Transverse colon (tissue), 4 donors: ENCODE measurements at regions not wholly inside any gene's neighbourhood (a gene's known extent, or its start where the extent isn't known, plus 50 kb on each side); places are given as distances from the start of the nearest gene placed in this dataset.

ENCODE experiments used
- DNase-seq: peaks from one replicate; pipeline ENCODE4 v3.0.0-alpha.2; 2019
- H3K27ac ChIP-seq, 4 donors: fragments of 200-600 bp; sonication (generic); 2 replicates each; pipeline ENCODE4 v1.5.1; 2016 to 2018; ENCODE audit warnings: inconsistent platforms in 4 of 4
- H3K27me3 ChIP-seq: fragments of 200-600 bp; sonication (generic); 2 replicates; pipeline ENCODE4 v1.5.1; 2017; ENCODE audit warnings: inconsistent platforms
- H3K36me3 ChIP-seq, 4 donors: fragments of 200-600 bp; sonication (generic); 2 replicates each; pipeline ENCODE4 v1.5.1; 2017 to 2019; ENCODE audit warnings: inconsistent platforms in 4 of 4
- H3K4me1 ChIP-seq, 4 donors: fragments of 200-600 bp; sonication (generic); 2 replicates each; pipeline ENCODE4 v1.5.1; 2017 to 2020; ENCODE audit warnings: inconsistent platforms in 4 of 4
- H3K4me3 ChIP-seq, 4 donors: fragments of 200-600 bp; sonication (generic); 1 replicate in 1 of 4; 2 replicates in 3 of 4; pipeline versions ENCODE4 v1.5.1 to v1.6.1; 2017 to 2019; ENCODE audit warnings: inconsistent platforms in 4 of 4
- H3K9me3 ChIP-seq, 2 donors: fragments of 200-600 bp; sonication (generic); 2 replicates each; pipeline ENCODE4 v1.5.1; 2017 to 2019; ENCODE audit warnings: inconsistent platforms in 2 of 2
- EP300 ChIP-seq: sonication (generic); formaldehyde crosslinking; IDR thresholded peaks from one replicate; pipeline ENCODE4 v1.6.1; 2017; ENCODE audit warnings: antibody characterized with exemption, low read depth
- POLR2A ChIP-seq: fragments of 450-650 bp; IDR thresholded peaks from one replicate; pipeline ENCODE4 v1.6.1; 2016; ENCODE audit warnings: antibody characterized with exemption, mild to moderate bottlenecking, moderate library complexity
- POLR2AphosphoS5 ChIP-seq, 3 donors: sonication (generic); formaldehyde crosslinking; IDR thresholded peaks; one replicate each; pipeline ENCODE4 v1.6.1; 2016; ENCODE audit warnings: antibody characterized with exemption in 3 of 3
- WGBS, 2 donors: methylation state at CpG; one replicate each; pipeline ENCODE4 v1.1.5; 2018; ENCODE audit warnings: low coverage in 1 of 2; 5-methylcytosine and 5-hydroxymethylcytosine counted together
- in situ Hi-C, 4 donors: fragments of 200-750 bp; cut with MboI; loops; one replicate each; pipeline versions ENCODE4 v1.15.0 to v1.15.1; 2017; ENCODE audit warnings: low sequenced_read_pairs in 3 of 4, low pct_ligation_motif_present in 1 of 4, low pct_unique_long_range_greater_than_20kb in 1 of 4
- intact Hi-C: fragments of 100-400 bp; cut with DNase I; formaldehyde crosslinking; loops from one replicate; pipeline ENCODE4 v1.15.1; 2023; ENCODE audit warnings: low total_unique reads
- TF ChIP-seq, protein P1 (sequence below), 5 experiments: fragments of 200-600 bp in 3 of 5; fragments of 450-650 bp in 2 of 5; sonication (generic) in 3 of 5; IDR thresholded peaks; 1 replicate in 2 of 5; 2 replicates in 3 of 5; pipeline ENCODE4 v1.5.1; 2016 to 2017; ENCODE audit warnings: antibody characterized with exemption in 5 of 5, inconsistent platforms in 3 of 5, mild to moderate bottlenecking in 2 of 5, moderate library complexity in 1 of 5

DNA sequence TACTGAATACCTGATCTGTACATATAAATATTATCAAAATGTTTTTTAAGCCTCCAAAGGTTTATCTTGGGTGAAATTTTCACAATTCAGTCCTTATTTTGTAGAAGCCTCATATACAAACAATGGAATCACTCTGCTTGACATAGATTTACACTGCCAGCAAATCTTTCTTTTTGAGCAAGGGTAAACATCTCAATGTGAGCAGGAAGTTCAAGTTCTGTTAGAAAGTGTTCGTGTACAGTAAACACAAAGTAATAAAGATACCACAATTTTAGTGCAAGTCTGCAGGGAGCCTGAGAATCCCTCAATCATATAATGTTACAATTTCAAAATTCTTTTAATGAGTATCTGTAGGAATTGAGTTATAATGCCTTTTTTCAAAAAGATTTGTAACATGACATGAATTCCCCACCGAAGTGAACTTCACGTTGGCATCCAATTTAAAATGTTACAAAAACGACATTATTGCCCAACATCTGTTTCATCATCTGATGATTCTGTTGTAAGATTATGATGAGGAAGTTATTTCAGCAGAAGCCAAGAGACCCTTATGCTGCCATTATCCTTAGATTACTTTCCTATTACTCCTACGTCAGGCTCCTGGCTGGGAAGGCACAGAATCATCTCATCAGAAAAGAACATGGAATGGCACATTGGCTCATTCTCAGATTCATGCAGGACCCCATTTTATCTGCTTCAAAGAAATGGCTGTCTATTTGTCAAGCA is 283.9 kb upstream of the ACVR2A start:
- intact Hi-C loops (no loop called here), in situ Hi-C loops (no loop called here)
- H3K4me3 ChIP-seq: no peak overlapping the region
- no peak overlapping the region for H3K27ac ChIP-seq
- H3K9me3 ChIP-seq: no peaks in the 10 kb centered on the region
- no peaks in the 10 kb centered on the region for H3K36me3 ChIP-seq
- WGBS, 2 donors: 22 to 41% methylated on average over 4 to 5 of the region's 5 CpGs
- H3K27me3 ChIP-seq: no peaks in the 10 kb centered on the region
- TF ChIP-seq POLR2AphosphoS5 (IDR thresholded peaks at IDR 0.05): no peak
- TF ChIP-seq POLR2A: no peak
- no peak for TF ChIP-seq EP300
- TF ChIP-seq, protein P1, sequence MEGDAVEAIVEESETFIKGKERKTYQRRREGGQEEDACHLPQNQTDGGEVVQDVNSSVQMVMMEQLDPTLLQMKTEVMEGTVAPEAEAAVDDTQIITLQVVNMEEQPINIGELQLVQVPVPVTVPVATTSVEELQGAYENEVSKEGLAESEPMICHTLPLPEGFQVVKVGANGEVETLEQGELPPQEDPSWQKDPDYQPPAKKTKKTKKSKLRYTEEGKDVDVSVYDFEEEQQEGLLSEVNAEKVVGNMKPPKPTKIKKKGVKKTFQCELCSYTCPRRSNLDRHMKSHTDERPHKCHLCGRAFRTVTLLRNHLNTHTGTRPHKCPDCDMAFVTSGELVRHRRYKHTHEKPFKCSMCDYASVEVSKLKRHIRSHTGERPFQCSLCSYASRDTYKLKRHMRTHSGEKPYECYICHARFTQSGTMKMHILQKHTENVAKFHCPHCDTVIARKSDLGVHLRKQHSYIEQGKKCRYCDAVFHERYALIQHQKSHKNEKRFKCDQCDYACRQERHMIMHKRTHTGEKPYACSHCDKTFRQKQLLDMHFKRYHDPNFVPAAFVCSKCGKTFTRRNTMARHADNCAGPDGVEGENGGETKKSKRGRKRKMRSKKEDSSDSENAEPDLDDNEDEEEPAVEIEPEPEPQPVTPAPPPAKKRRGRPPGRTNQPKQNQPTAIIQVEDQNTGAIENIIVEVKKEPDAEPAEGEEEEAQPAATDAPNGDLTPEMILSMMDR (IDR thresholded peaks at IDR 0.05): no peak
- no peak for DNase-seq
- peaks cover 7 to 18% (median 11%) of the 10 kb centered on the region in 4 donors for H3K4me1 ChIP-seq

GRCh38 chr2:147559070-147559725 is 285.6 kb upstream of the ACVR2A start:
- H3K4me3 ChIP-seq: no peak overlapping the region
- no peaks in the 10 kb centered on the region for H3K27me3 ChIP-seq
- no peak for DNase-seq
- H3K27ac ChIP-seq: no peak overlapping the region
- in situ Hi-C loops: no loop called here
- WGBS, 2 donors: 59 to 63% methylated on average over 2 to 4 of the region's 4 CpGs
- no peaks in the 10 kb centered on the region for H3K36me3 ChIP-seq
- peaks cover 7 to 18% (median 11%) of the 10 kb centered on the region in 4 donors for H3K4me1 ChIP-seq
- intact Hi-C loops: no loop called here
- TF ChIP-seq POLR2AphosphoS5 (IDR thresholded peaks at IDR 0.05) (no peak), POLR2A (no peak)
- TF ChIP-seq, protein P1 (IDR thresholded peaks at IDR 0.05): no peak
- H3K9me3 ChIP-seq: no peaks in the 10 kb centered on the region

DNA sequence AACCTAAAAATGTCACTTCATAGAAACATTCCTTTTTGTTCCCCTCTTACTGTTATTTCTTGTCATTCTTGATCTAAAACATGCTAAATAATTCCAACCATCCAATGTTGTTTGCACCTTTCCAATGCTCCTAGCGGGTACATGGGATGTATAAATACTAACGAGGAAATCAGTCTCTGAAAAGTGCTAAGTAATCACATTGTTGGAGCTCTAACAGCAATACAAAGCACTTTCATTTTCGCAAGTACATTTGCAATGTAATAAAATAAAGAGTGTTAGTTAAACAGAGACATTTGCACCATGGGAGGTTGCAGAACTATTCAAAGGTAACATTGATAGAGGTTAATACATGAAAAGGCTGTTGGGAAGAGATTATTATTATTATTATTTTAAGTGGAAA is 286.2 kb upstream of the ACVR2A start:
- peaks cover 7 to 18% (median 11%) of the 10 kb centered on the region in 4 donors for H3K4me1 ChIP-seq
- intact Hi-C loops: no loop called here
- no peaks in the 10 kb centered on the region for H3K9me3 ChIP-seq
- in situ Hi-C loops: no loop called here
- no peak for DNase-seq
- TF ChIP-seq POLR2A: no peak
- no peak for TF ChIP-seq POLR2AphosphoS5 (IDR thresholded peaks at IDR 0.05)
- TF ChIP-seq EP300: no peak
- no peaks in the 10 kb centered on the region for H3K27me3 ChIP-seq
- H3K4me3 ChIP-seq: no peak overlapping the region
- H3K27ac ChIP-seq: no peak overlapping the region
- no peaks in the 10 kb centered on the region for H3K36me3 ChIP-seq
- 17 to 33% methylated on average over 3 of the region's 3 CpGs for WGBS, 2 donors

DNA sequence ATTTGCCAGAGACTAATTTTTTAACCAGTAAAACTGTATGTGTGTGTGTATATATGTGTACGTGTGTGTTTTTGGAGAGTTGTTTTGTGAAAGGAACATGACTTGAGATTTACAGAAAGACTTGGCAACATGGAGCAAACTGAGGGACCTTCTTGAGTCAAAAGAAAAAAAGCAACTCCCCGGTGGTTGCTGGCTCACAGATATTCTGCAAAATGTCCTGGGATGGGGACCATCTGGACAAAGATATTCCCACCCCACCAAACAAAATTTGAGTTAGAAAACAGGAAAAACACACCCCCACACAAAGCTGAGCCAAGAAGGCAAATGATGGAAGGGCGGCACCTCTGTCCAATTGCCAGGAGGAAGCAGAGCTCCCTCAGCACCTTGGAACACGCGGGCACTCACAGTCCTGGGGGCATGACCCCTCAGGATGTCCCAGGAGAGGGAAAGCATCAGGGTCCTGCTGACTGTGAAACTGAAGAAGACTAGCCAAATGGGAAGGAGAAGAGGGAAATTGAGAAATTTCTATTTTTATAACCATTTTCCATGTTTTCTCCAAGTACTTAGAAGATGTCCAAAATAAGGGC is 290.2 kb upstream of the ACVR2A start:
- no peaks in the 10 kb centered on the region for H3K9me3 ChIP-seq
- in situ Hi-C loops: no loop called here
- no peak for DNase-seq
- H3K36me3 ChIP-seq: no peaks in the 10 kb centered on the region
- no peaks in the 10 kb centered on the region for H3K27me3 ChIP-seq
- intact Hi-C loops: no loop called here
- peaks cover 0 to 5% (median 3%) of the 10 kb centered on the region in 4 donors for H3K4me1 ChIP-seq
- no peak overlapping the region for H3K4me3 ChIP-seq
- H3K27ac ChIP-seq: no peak overlapping the region
- 74 to 84% methylated on average over 4 to 5 of the region's 5 CpGs for WGBS, 2 donors
- TF ChIP-seq EP300 (no peak), POLR2AphosphoS5 (IDR thresholded peaks at IDR 0.05) (no peak)
- TF ChIP-seq, protein P1 (IDR thresholded peaks at IDR 0.05): no peak
